Hematopoietic multipotent progenitor cell treated with erythropoietin and hydrocortisone succinate and interleukin-3 and kit ligand, for 15 days (in vitro differentiated cells): ENCODE measurements at regions not wholly inside any gene's neighbourhood (a gene's known extent, or its start where the extent isn't known, plus 50 kb on each side); places are given as distances from the start of the nearest gene placed in this dataset.
"Not testable (repeated sequence)": the region's sequence is repeated elsewhere in the genome, so short reads cannot be mapped to it uniquely, and the experiment has no call there.

Experiments
- DNase-seq: peaks from one replicate; pipeline ENCODE4 v3.0.0-alpha.2; 2015; ENCODE audit warnings: low spot score

DNA sequence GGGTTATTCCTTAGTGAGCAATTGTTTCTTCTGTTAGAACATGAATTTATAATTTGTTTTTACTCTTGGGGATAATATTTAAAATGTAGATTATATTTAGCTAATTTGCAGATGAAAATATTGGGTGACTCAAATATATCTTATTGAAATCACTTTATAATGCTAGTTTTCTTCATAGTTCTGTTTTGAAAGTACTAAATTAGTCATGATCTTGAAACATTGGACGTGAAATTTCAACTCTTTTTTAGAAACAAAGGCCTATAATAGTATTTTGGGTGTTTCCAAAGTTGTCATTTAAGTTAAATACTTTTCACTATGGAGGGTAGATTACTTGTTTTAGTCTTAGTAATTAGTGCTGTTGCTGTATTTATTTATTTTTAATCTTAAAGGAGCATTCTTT lies 250.9 kb downstream of the UTRN start:
- no peak for DNase-seq

DNA sequence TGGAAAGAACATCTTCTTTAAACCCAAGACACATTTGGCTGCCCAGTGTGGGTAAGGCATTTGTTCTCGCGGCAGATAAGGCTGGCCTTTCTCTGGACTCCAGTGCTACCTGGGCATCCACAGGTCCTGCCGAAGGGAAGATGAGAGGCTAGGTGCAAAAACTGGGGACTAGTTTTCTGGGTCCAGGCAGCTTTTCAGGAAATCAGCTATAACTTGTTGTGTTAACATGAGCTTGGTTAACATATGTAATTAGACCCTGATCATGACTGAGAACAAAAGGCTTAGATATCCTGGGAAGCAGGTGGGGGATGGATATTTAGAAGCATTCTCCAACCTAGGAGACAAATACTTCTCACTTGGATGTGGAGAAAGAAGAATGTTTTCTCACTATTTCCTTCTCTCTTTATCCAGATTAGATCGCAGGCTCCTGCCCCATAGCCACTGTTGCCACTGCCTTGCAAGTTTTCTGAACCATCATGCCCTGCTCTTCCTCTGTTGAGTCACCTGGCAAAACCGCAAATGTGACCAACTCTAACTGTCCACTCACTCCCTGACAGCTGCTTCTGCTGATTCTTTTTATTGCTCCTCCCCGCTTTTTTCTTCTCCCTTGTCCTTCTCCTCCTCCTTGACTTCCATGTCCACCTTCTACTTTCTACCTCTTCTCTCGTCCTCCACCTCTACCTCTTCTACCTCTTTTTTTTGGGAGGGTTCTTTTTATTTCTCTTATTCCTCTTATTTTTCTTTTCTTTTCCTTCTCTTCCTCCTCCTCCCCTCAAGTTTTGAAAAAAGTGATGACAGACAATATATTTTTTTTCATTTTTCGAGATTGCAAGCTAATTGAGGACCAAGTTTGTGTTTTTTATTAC lies 258.1 kb downstream of the UTRN start:
- no peak for DNase-seq

- no peak for DNase-seq
Measured at GRCh38 chr6:144544266-144544830, 259.2 kb downstream of the UTRN start.

GRCh38 chr6:144546807-144547206 lies 261.7 kb downstream of the UTRN start:
- DNase-seq: no peak

DNA sequence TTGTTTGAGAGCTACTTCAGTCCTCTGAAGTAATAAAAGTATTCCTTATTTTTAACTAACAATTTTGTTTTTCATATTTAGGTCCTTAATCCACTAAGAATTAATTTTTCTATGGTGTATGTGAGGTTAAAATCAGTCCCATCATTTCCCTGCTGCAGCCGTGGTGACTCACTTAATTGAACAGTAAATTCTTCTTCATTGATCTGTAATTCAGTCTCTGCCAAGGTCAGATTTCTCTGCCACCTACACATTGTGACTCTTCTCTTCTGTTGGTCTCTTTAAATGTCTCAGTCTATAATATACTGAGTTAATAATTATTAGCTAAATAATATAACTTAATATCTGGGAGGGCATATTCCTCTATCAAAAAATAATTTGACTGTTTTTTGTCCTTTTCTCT lies 262.3 kb downstream of the UTRN start:
- DNase-seq: no peak

DNA sequence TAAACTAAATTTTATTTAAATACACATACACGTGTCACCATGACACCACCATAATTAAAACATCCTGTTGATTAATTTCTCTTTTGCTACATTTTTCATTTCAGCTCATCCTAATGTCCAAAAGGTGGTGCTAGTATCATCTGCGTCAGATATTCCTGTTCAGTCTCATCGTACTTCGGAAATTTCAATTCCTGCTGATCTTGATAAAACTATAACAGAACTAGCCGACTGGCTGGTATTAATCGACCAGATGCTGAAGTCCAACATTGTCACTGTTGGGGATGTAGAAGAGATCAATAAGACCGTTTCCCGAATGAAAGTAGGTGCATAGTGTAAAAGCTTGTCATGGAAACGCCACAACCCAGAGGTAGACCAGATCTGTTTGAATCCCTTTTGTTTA lies 263.4 kb downstream of the UTRN start:
- no peak for DNase-seq

GRCh38 chr6:144549837-144550747 lies 265.0 kb downstream of the UTRN start:
- DNase-seq: no peak

- no peak for DNase-seq
Measured at GRCh38 chr6:144551339-144551738, 266.2 kb downstream of the UTRN start.

- no peak for DNase-seq
Measured at GRCh38 chr6:144555066-144555465, 269.9 kb downstream of the UTRN start.

GRCh38 chr6:144559865-144560593 lies 274.9 kb downstream of the UTRN start:
- DNase-seq: no peak

DNA sequence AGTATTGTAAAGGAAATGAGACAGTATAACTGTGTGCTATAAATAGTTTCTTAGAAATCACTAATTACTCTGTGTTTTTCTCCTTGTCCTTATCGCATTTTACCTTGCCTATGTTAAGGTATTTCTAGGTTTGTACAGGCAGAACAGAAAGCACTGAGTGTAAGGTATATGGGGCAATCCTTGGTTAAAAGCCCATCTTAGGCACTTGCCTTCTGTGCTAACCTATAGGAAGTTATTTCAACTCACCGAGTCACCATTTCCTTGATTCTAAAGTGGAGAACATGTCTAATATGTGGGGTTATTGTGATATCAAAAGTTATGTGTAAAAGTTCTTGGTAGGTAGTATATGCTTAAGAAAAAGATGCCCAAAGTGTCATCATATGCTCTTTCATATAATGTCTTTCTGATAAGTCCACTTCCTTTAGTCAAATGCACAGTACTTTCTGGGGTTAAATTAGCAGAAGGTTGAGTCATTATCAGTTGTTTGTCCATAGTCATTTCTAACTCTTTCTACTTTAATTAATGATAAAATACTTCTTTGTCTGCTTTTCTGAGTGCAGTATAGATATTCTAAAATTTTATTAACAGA lies 276.4 kb downstream of the UTRN start:
- no peak for DNase-seq

DNA sequence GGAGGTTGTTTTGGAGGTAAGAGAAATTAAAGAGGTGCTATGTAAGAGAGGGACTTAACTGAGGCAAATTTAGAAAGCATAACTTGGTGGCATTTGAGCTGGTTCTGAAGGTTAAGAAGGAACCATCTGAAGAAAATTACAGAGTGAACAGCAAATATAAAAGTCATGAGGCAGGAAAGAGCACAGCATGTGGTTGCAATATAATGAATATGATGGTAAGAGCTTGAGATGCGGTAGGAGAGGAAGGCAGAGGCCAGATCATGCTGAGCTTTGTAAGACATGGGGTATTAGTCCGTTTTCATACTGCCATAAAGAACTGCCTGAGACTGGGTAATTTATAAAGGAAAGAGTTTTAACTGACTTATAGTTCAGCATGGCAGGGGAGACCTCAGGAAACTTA lies 279.1 kb downstream of the UTRN start:
- no peak for DNase-seq

- DNase-seq: no peak
Measured at GRCh38 chr6:144566868-144567615, 281.9 kb downstream of the UTRN start.

DNA sequence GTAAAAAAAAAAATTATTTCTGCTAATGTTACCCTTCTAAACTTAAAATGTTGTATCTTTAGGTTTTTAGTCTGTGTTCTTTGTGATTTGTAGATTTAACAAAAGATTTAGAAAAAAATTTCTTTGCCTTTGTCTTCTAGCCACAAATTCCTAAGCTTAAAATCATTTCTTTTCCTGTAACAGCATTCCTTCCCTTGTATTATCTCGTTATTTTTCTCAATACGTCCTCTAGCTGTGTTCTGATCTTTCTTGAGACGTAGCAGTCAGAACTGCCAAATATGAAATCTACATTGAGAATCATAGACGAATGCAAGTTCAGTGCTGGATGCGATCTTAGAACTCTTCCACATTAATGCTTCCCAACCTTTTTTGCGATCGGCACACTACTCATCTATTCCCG lies 283.1 kb downstream of the UTRN start:
- no peak for DNase-seq

DNA sequence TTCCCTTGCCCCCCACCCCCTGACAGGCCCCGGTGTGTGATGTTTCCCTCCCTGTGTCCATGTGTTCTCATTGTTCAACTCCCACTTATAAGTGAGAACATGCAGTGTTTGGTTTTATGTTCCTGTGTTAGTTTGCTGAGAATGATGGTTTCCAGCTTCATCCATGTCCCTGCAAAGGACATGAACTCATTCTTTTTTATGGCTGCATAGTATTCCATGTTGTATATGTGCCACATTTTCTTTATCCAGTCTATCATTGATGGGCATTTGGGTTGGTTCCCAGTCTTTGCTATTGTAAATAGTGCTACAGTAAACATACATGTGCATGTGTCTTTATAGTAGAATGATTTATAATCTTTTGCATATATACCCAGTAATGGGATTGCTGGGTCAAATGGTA lies 287.4 kb downstream of the UTRN start:
- DNase-seq: not testable (repeated sequence)

DNA sequence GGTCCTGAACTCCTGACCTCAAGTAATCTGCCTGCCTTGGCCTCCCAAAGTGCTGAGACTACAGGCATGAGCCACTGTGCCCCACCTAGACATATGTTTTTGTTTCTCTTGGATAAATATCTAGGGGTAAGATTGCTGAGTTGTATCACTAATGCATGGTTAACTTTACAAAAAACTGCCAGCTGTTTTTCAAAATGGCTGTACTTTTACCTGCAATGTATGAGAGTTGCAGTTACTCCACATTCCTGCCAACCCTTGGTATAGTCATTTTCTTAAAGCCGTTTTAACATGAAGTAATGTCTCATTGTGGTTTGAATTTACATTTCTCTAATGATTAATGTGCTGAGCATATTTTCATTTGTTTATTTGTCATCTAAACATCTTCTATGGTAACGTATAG lies 289.7 kb downstream of the UTRN start:
- no peak for DNase-seq

DNA sequence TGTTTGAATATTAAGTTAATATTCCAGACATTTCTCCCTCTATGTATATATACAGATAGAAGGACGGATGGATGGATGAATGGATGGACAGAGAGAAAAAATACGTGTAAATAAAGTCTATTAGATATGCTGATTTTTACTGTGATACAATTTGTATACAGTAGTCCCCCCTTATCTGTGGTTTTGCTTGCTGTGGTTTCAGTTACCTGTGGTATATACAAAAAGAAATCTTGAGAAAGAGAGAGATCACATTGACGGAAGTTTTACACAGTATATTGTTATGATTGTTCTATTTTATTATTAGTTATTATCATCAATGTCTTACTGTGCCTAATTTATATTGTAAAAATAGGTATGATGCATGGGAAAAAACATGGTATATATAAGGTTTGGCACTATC lies 290.2 kb downstream of the UTRN start:
- DNase-seq: no peak

DNA sequence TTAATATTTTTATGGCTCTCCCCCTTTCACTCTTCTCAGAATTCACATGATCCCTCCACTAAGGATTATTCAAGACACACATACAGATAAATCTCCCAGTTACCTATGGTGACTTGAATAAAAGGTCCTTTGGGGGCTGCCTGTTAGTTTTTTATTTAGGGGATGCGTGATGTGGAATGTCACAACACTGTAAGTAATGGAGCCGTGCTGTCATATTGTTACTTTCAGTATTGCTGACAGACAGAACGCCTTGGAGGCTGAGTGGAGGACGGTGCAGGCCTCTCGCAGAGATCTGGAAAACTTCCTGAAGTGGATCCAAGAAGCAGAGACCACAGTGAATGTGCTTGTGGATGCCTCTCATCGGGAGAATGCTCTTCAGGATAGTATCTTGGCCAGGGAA lies 291.7 kb downstream of the UTRN start:
- no peak for DNase-seq

DNA sequence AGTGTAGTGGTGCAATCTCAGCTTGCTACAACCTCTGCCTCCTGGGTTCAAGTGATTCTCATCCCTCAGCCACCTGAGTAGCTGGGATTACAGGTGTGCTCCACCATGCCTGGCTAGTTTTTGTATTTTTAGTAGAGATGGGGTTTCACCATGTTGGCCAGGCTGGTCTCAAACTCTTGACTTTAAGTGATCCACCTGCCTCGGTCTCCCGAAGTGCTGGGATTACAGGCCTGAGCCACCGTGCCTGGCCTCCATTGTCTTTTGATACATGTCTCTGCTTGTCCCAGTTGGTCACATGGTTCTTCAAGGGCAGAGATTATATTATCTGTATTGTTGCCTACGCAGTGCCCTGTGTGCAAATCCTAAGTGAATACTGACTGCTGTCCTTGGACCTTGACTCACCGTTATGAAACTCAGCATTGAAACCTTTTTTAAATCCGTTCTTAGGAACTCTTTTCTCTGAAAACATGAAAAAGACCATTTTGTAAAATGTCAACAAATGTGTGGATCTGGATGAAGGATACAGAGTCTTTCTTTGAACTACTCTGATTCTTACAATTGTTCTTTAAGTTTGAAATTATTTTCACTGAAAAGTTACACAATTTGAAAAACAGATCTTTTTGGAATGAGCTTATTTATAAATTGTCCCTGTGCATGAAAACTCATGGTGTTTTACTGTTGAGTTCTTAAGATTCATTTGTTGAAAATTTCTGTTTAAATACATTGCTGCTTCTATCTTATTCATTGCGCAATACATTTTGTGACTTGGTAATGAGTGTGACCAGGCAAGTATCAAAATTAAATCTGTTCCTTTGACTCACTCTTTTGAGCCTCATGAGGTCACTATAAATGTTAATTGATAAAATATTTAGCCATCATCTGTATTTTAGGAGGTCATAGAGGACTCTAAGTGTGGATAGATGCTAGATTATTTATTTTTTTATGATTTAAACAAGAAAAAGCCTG lies 293.5 kb downstream of the UTRN start:
- DNase-seq: no peak

GRCh38 chr6:144580039-144580438 lies 294.9 kb downstream of the UTRN start:
- no peak for DNase-seq
